ENCODE measurements at regions not wholly inside any gene's neighbourhood (a gene's known extent, or its start where the extent isn't known, plus 50 kb on each side); places are given as distances from the start of the nearest gene placed in this dataset.

- no peak overlapping the region for H3K4me3 ChIP-seq (replicated peaks in 1 of 3; ENCODE audit: low read depth in 2 of 3, low read length in 3 of 3)
- no peak for DNase-seq
- 98% methylated on average over 15 of the region's 15 CpGs for WGBS (ENCODE audit: insufficient coverage)
- no peaks in the 10 kb centered on the region for H4K20me1 ChIP-seq (ENCODE audit: insufficient read depth, low read length)
- Mint-ChIP-seq H3K9me3 (peaks cover 0 to 3% (median 2%) of the 10 kb centered on the region in 7 donors), H3K27ac (no peak overlapping the region), H3K4me3 (no peak overlapping the region), H3K27me3 (ENCODE audit: low read depth in 3 of 3) (peaks cover 0 to 5% (median 1%) of the 10 kb centered on the region in 3 donors), H3K36me3 (no peaks in the 10 kb centered on the region), H3K4me1 (no peaks in the 10 kb centered on the region)
- H3K9ac ChIP-seq (ENCODE audit: insufficient read depth, low read length, poor library complexity, severe bottlenecking): no peak overlapping the region
- H3K36me3 ChIP-seq (replicated peaks in 1 of 2; ENCODE audit: control insufficient read depth in 1 of 2, insufficient read depth in 2 of 2, low read length in 2 of 2): no peaks in the 10 kb centered on the region
- no peak overlapping the region for H3K4me2 ChIP-seq (replicated peaks; ENCODE audit: extremely low read depth, low read length, poor library complexity, severe bottlenecking)
- no peak overlapping the region for H3K27ac ChIP-seq (ENCODE audit: low read depth in 1 of 2, low read length in 2 of 2)
- no peaks in the 10 kb centered on the region for H3K4me1 ChIP-seq (ENCODE audit: control insufficient read depth in 1 of 2, insufficient read depth in 2 of 2, low read length in 2 of 2)
- no peak for TF ChIP-seq CTCF (IDR thresholded peaks at IDR 0.05)
- intact Hi-C loops (cut with micrococcal nuclease): no loop called here
- no peaks in the 10 kb centered on the region for H3K9me3 ChIP-seq (replicated peaks in 1 of 2; ENCODE audit: control insufficient read depth in 1 of 2, insufficient read depth in 1 of 2, low read length in 2 of 2)
- no peaks in the 10 kb centered on the region for H3K27me3 ChIP-seq (ENCODE audit: control insufficient read depth in 2 of 2, insufficient read depth in 2 of 2, low read length in 2 of 2)
- no peak overlapping the region for H2AFZ ChIP-seq (ENCODE audit: insufficient read depth, low read depth, low read length, poor library complexity, severe bottlenecking)
- no peaks in the 10 kb centered on the region for H3K79me2 ChIP-seq (ENCODE audit: insufficient read depth, low read length)
These were observed 70.4 kb downstream of the GADD45G start for GRCh38 chr9:89675058-89675742.

GRCh38 chr9:89676281-89676680 lies 71.5 kb downstream of the GADD45G start:
- no peak for DNase-seq
- H3K27ac ChIP-seq (ENCODE audit: low read depth in 1 of 2, low read length in 2 of 2): no peak overlapping the region
- Mint-ChIP-seq H3K4me1 (no peaks in the 10 kb centered on the region), H3K9me3 (peaks cover 0 to 2% (median 2%) of the 10 kb centered on the region in 7 donors), H3K27ac (no peak overlapping the region), H3K36me3 (no peaks in the 10 kb centered on the region), H3K4me3 (no peak overlapping the region), H3K27me3 (ENCODE audit: low read depth in 3 of 3) (peaks cover 0 to 5% (median 0%) of the 10 kb centered on the region in 3 donors)
- no peak overlapping the region for H3K4me3 ChIP-seq (replicated peaks in 1 of 3; ENCODE audit: low read depth in 2 of 3, low read length in 3 of 3)
- H3K9ac ChIP-seq (ENCODE audit: insufficient read depth, low read length, poor library complexity, severe bottlenecking): no peak overlapping the region
- no peaks in the 10 kb centered on the region for H3K36me3 ChIP-seq (replicated peaks in 1 of 2; ENCODE audit: control insufficient read depth in 1 of 2, insufficient read depth in 2 of 2, low read length in 2 of 2)
- H3K9me3 ChIP-seq (replicated peaks in 1 of 2; ENCODE audit: control insufficient read depth in 1 of 2, insufficient read depth in 1 of 2, low read length in 2 of 2): no peaks in the 10 kb centered on the region
- H3K27me3 ChIP-seq (ENCODE audit: control insufficient read depth in 2 of 2, insufficient read depth in 2 of 2, low read length in 2 of 2): no peaks in the 10 kb centered on the region
- H2AFZ ChIP-seq (ENCODE audit: insufficient read depth, low read depth, low read length, poor library complexity, severe bottlenecking): no peak overlapping the region
- no peaks in the 10 kb centered on the region for H3K79me2 ChIP-seq (ENCODE audit: insufficient read depth, low read length)
- no peak overlapping the region for H3K4me2 ChIP-seq (replicated peaks; ENCODE audit: extremely low read depth, low read length, poor library complexity, severe bottlenecking)
- WGBS (ENCODE audit: insufficient coverage): 93% methylated on average over 21 of the region's 22 CpGs
- H3K4me1 ChIP-seq (ENCODE audit: control insufficient read depth in 1 of 2, insufficient read depth in 2 of 2, low read length in 2 of 2): no peaks in the 10 kb centered on the region
- no peak for TF ChIP-seq CTCF (IDR thresholded peaks at IDR 0.05)
- no peaks in the 10 kb centered on the region for H4K20me1 ChIP-seq (ENCODE audit: insufficient read depth, low read length)
- intact Hi-C loops (cut with micrococcal nuclease): no loop called here
